Fibroblast of the aortic adventitia (primary cell): ENCODE measurements at regions not wholly inside any gene's neighbourhood (a gene's known extent, or its start where the extent isn't known, plus 50 kb on each side); places are given as distances from the start of the nearest gene placed in this dataset.

Experiments
- DNase-seq: peaks from one replicate; pipeline ENCODE4 v3.0.0-alpha.2; 2010; ENCODE audit warnings: low read depth
- H3K4me3 ChIP-seq: 2 replicates; pipeline ENCODE4 v1.5.1; 2011; ENCODE audit warnings: low read depth, mild to moderate bottlenecking, control low read depth, low read length, moderate library complexity
- CTCF ChIP-seq: IDR thresholded peaks from 2 replicates; pipeline ENCODE4 v1.5.1; 2011; ENCODE audit warnings: mild to moderate bottlenecking, low read length, control low read depth, inconsistent platforms; ENCODE audit not compliant: insufficient read depth

- TF ChIP-seq CTCF, result no peak
- DNase-seq, result no peak
- H3K4me3 ChIP-seq, result no peak overlapping the region
These were observed 1218.3 kb downstream of the BRD1 start for GRCh38 chr22:48609279-48609865.

- no peak for TF ChIP-seq CTCF
- DNase-seq, result no peak
- H3K4me3 ChIP-seq, result no peak overlapping the region
These were observed 1219.6 kb downstream of the BRD1 start for GRCh38 chr22:48607901-48608662.

GRCh38 chr22:48606684-48607307 lies 1220.9 kb downstream of the BRD1 start:
- H3K4me3 ChIP-seq, result no peak overlapping the region
- DNase-seq, result no peak
- no peak for TF ChIP-seq CTCF

GRCh38 chr22:48605856-48606481 lies 1221.7 kb downstream of the BRD1 start:
- TF ChIP-seq CTCF, result no peak
- no peak overlapping the region for H3K4me3 ChIP-seq
- no peak for DNase-seq

- no peak for DNase-seq
- no peak for TF ChIP-seq CTCF
- H3K4me3 ChIP-seq, result no peak overlapping the region
These were observed 1222.5 kb downstream of the BRD1 start for GRCh38 chr22:48605125-48605524.

GRCh38 chr22:48603621-48604320 lies 1223.9 kb downstream of the BRD1 start:
- TF ChIP-seq CTCF, result no peak
- no peak overlapping the region for H3K4me3 ChIP-seq
- no peak for DNase-seq
